Bronchial epithelial cell (primary cell): ENCODE measurements at regions not wholly inside any gene's neighbourhood (a gene's known extent, or its start where the extent isn't known, plus 50 kb on each side); places are given as distances from the start of the nearest gene placed in this dataset.
"Not testable (repeated sequence)": the region's sequence is repeated elsewhere in the genome, so short reads cannot be mapped to it uniquely, and the experiment has no call there.

Source experiments
- DNase-seq: peaks from one replicate; pipeline ENCODE4 v3.0.0-alpha.2; 2010; ENCODE audit warnings: low read depth
- FAIRE-seq: peaks from 2 replicates; lab custom pipeline; 2011; peaks lifted over from hg19 to GRCh38; lab: Jason Lieb, UNC
- H3K27me3 ChIP-seq: 2 replicates; pipeline ENCODE4 v1.5.1; 2011; ENCODE audit warnings: low read length; ENCODE audit not compliant: control insufficient read depth, insufficient read depth
- H3K36me3 ChIP-seq: 2 replicates; pipeline ENCODE4 v1.5.1; 2011; ENCODE audit warnings: low read length; ENCODE audit not compliant: control insufficient read depth, insufficient read depth
- H3K4me3 ChIP-seq: 2 replicates; pipeline ENCODE4 v1.5.1; 2011; ENCODE audit warnings: mild to moderate bottlenecking, low read depth, low read length, control low read depth
- TF ChIP-seq, protein P1 (sequence below): IDR thresholded peaks from 2 replicates; pipeline ENCODE4 v1.5.1; 2011; ENCODE audit warnings: mild to moderate bottlenecking, moderate library complexity, low read length, control low read depth, inconsistent platforms; ENCODE audit not compliant: insufficient read depth, severe bottlenecking

DNA sequence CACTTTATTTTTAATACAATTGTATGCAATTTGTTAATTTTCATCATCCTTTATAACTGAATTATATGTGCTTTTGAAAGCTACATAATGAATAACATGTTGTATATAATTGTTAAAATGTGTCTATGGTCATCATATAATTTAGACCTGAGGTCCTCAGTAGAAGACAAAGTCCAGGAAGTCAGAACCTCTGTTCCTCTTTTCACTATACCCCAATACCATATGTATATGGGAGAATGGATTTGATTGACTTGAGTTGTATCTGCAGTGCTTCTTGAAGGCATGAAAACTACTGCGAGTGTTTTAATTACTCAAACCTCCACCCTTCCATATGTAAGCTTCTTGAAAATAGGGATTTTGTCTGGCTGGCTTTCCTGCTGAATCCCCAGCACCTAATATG is 140.7 kb upstream of the NEDD9 start:
- DNase-seq (no peak), FAIRE-seq (no peak)
- Histone ChIP-seq H3K36me3 (no peaks in the 10 kb centered on the region), H3K27me3 (no peaks in the 10 kb centered on the region), H3K4me3 (no peak overlapping the region)
- TF ChIP-seq, protein P1, sequence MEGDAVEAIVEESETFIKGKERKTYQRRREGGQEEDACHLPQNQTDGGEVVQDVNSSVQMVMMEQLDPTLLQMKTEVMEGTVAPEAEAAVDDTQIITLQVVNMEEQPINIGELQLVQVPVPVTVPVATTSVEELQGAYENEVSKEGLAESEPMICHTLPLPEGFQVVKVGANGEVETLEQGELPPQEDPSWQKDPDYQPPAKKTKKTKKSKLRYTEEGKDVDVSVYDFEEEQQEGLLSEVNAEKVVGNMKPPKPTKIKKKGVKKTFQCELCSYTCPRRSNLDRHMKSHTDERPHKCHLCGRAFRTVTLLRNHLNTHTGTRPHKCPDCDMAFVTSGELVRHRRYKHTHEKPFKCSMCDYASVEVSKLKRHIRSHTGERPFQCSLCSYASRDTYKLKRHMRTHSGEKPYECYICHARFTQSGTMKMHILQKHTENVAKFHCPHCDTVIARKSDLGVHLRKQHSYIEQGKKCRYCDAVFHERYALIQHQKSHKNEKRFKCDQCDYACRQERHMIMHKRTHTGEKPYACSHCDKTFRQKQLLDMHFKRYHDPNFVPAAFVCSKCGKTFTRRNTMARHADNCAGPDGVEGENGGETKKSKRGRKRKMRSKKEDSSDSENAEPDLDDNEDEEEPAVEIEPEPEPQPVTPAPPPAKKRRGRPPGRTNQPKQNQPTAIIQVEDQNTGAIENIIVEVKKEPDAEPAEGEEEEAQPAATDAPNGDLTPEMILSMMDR = no peak

- not testable (repeated sequence) for FAIRE-seq
These were observed 139.8 kb upstream of the NEDD9 start for GRCh38 chr6:11372186-11372790.

DNA sequence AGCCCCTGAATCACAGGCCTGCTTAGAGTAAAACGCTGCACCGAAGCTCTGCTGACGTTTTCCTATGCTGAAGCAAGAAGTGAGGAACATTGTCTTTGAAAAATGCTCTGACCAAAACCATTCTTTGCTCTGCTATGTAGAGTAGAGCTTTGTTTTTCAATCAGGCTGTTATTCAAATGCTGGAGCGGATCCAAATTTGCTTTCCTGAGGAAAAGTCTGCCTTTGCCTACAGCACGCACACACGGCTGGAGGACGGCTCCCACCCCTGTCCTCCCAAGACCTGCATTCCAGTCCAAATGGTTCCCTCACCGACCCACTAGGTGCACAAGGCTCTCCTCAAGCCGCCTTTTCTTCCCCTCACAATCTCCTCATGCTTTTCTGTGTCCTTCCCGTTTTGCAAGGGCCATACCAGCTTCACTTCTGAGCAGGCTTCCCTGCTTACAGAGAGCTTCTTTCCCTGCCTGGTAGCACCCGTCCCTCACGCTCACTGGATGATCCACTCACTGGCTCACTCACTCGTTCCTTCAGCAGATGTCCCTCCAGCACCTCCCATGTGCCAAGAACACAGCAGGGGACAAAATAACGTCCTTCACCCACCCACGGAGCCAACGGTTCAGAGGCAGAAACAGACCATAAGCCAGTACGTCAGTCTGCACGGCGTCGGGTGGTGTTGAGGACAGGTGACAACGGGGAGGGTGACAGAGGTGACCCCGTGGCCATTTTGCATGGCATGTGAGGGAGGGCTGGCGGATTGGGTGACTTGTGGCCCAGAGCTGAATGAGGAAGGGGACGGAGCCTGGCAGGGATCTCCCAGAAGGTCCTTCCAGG is 137.9 kb upstream of the NEDD9 start:
- TF ChIP-seq, protein P1 = no peak
- FAIRE-seq (peak; percentile 32), DNase-seq (no peak)
- no peaks in the 10 kb centered on the region for H3K36me3 ChIP-seq
- no peak overlapping the region for H3K4me3 ChIP-seq
- H3K27me3 ChIP-seq = no peaks in the 10 kb centered on the region

More at GRCh38 chr6:11372186-11372790, 139.8 kb upstream of the NEDD9 start:
- DNase-seq, H3K27me3 ChIP-seq, H3K36me3 ChIP-seq, H3K4me3 ChIP-seq: not testable (repeated sequence)

DNA sequence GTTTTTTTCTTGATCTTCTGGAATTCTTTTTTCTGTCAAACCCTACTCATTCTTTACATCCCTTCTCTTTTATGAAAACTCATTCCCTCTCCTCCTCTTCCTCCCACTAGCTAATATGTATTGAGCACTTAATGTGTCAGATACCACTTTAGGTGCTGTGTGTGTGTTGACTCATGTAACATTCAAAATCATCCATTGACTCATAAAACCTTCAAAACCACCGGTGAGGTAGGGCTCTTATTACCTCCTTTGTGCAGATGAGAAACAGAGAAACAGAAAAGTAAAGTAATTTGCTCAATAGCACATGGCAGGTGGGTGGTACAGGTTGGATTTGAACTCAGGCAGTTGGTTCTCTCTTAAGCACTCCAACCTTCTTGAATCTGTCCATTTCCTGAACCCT is 136.3 kb upstream of the NEDD9 start:
- Histone ChIP-seq H3K36me3 (no peaks in the 10 kb centered on the region), H3K27me3 (no peaks in the 10 kb centered on the region), H3K4me3 (no peak overlapping the region)
- FAIRE-seq (no peak), DNase-seq (peak; percentile 97)
- TF ChIP-seq, protein P1 = no peak

GRCh38 chr6:11368264-11368663 is 135.8 kb upstream of the NEDD9 start:
- DNase-seq (no peak), FAIRE-seq (no peak)
- Histone ChIP-seq H3K36me3 (no peaks in the 10 kb centered on the region), H3K27me3 (no peaks in the 10 kb centered on the region), H3K4me3 (no peak overlapping the region)
- TF ChIP-seq, protein P1 = no peak

DNA sequence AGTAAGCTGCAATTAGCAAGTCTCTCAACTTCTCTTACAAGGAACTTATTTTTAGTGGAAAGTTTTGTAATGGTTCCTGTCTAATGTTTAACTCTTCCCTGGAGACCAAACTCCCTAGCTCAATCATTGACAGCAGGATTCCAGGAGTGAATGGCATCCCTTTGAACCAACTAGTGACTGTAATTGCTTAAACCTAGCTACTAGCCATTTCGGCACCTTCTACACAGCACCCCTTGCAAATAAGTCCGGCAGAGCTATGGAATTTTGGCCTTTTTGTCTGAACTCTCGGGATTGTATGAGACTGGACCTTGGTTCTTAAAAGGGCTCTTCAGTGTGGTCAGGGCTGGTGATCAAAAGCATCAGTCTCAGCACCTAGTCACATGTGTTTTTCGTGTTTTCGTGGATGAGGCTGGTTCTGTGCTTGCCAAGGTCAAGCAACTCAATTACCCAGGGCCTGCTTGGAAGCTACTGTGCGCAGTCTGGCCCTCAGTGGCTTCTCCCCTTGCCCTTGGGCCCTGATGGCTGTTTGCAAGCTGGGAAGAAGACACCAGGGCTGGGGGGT is 135.3 kb upstream of the NEDD9 start:
- FAIRE-seq = no peak
- TF ChIP-seq, protein P1 = no peak
- no peak overlapping the region for H3K4me3 ChIP-seq
- no peaks in the 10 kb centered on the region for H3K36me3 ChIP-seq
- no peaks in the 10 kb centered on the region for H3K27me3 ChIP-seq
- no peak for DNase-seq
